ENCODE measurements at regions not wholly inside any gene's neighbourhood (a gene's known extent, or its start where the extent isn't known, plus 50 kb on each side); places are given as distances from the start of the nearest gene placed in this dataset.

GRCh38 chr4:31114816-31115215, 394.6 kb downstream of the PCDH7 start:
- H3K4me3 Mint-ChIP-seq: no peak overlapping the region
- H3K27ac ChIP-seq (ENCODE audit: low read length): no peak overlapping the region
- no peak overlapping the region for H3K27ac Mint-ChIP-seq
- WGBS (ENCODE audit: insufficient coverage): 96% methylated on average over 5 of the region's 6 CpGs
- H3K9me3 Mint-ChIP-seq: peaks cover 3 to 6% of the 10 kb centered on the region in 2 donors
- no peak for TF ChIP-seq CTCF (IDR thresholded peaks at IDR 0.05)
- H3K4me3 ChIP-seq (ENCODE audit: low read length): no peak overlapping the region
- no peaks in the 10 kb centered on the region for H3K36me3 ChIP-seq (ENCODE audit: control insufficient read depth, insufficient read depth, low read length)
- H3K9me3 ChIP-seq (ENCODE audit: control insufficient read depth, insufficient read depth, low read length): no peaks in the 10 kb centered on the region
- no peak for ATAC-seq
- no peaks in the 10 kb centered on the region for H3K4me1 Mint-ChIP-seq
- no peaks in the 10 kb centered on the region for H3K36me3 Mint-ChIP-seq
- intact Hi-C loops (cut with micrococcal nuclease): no loop called here
- no peaks in the 10 kb centered on the region for H3K27me3 Mint-ChIP-seq (ENCODE audit: low read depth in 2 of 2)
- DNase-seq: no peak
- no peaks in the 10 kb centered on the region for H3K27me3 ChIP-seq (ENCODE audit: control insufficient read depth, insufficient read depth, low read length)
- no peaks in the 10 kb centered on the region for H3K4me1 ChIP-seq (ENCODE audit: control insufficient read depth, insufficient read depth, low read length)

GRCh38 chr4:31124008-31124585, 403.9 kb downstream of the PCDH7 start:
- Mint-ChIP-seq H3K4me3 (no peak overlapping the region), H3K27me3 (ENCODE audit: low read depth in 2 of 2) (no peaks in the 10 kb centered on the region), H3K36me3 (peaks cover 16% of the 10 kb centered on the region), H3K4me1 (no peaks in the 10 kb centered on the region), H3K9me3 (peaks cover 4 to 13% of the 10 kb centered on the region in 2 donors), H3K27ac (no peak overlapping the region)
- WGBS (ENCODE audit: insufficient coverage): 85% methylated on average over 7 of the region's 7 CpGs
- intact Hi-C loops (cut with micrococcal nuclease): no loop called here
- H3K4me3 ChIP-seq (ENCODE audit: low read length): no peak overlapping the region
- H3K36me3 ChIP-seq (ENCODE audit: control insufficient read depth, insufficient read depth, low read length): no peaks in the 10 kb centered on the region
- no peak for TF ChIP-seq CTCF (IDR thresholded peaks at IDR 0.05)
- H3K9me3 ChIP-seq (ENCODE audit: control insufficient read depth, insufficient read depth, low read length): peaks cover 12% of the 10 kb centered on the region
- no peak overlapping the region for H3K27ac ChIP-seq (ENCODE audit: low read length)
- ATAC-seq (no peak), DNase-seq (no peak)
- no peaks in the 10 kb centered on the region for H3K27me3 ChIP-seq (ENCODE audit: control insufficient read depth, insufficient read depth, low read length)
- H3K4me1 ChIP-seq (ENCODE audit: control insufficient read depth, insufficient read depth, low read length): no peaks in the 10 kb centered on the region

- Mint-ChIP-seq H3K27ac (no peak overlapping the region), H3K9me3 (peaks cover 2 to 12% of the 10 kb centered on the region in 2 donors), H3K4me3 (no peak overlapping the region), H3K36me3 (peaks cover 17% of the 10 kb centered on the region), H3K4me1 (no peaks in the 10 kb centered on the region), H3K27me3 (ENCODE audit: low read depth in 2 of 2) (no peaks in the 10 kb centered on the region)
- Histone ChIP-seq H3K27ac (ENCODE audit: low read length) (no peak overlapping the region), H3K4me1 (ENCODE audit: control insufficient read depth, insufficient read depth, low read length) (no peaks in the 10 kb centered on the region), H3K9me3 (ENCODE audit: control insufficient read depth, insufficient read depth, low read length) (peaks cover 12% of the 10 kb centered on the region), H3K27me3 (ENCODE audit: control insufficient read depth, insufficient read depth, low read length) (no peaks in the 10 kb centered on the region), H3K36me3 (ENCODE audit: control insufficient read depth, insufficient read depth, low read length) (no peaks in the 10 kb centered on the region), H3K4me3 (ENCODE audit: low read length) (no peak overlapping the region)
- no peak for ATAC-seq
- DNase-seq: no peak
- WGBS (ENCODE audit: insufficient coverage): 76% methylated on average over 1 of the region's 1 CpG
- intact Hi-C loops (cut with micrococcal nuclease): no loop called here
- no peak for TF ChIP-seq CTCF (IDR thresholded peaks at IDR 0.05)
These were observed 404.9 kb downstream of the PCDH7 start for GRCh38 chr4:31125061-31125460.

- H3K27me3 ChIP-seq (ENCODE audit: control insufficient read depth, insufficient read depth, low read length): no peaks in the 10 kb centered on the region
- H3K4me3 Mint-ChIP-seq: no peak overlapping the region
- peaks cover 13% of the 10 kb centered on the region for H3K36me3 Mint-ChIP-seq
- DNase-seq (no peak), ATAC-seq (no peak)
- intact Hi-C loops (cut with micrococcal nuclease): no loop called here
- H3K36me3 ChIP-seq (ENCODE audit: control insufficient read depth, insufficient read depth, low read length): no peaks in the 10 kb centered on the region
- H3K9me3 ChIP-seq (ENCODE audit: control insufficient read depth, insufficient read depth, low read length): peaks cover 12% of the 10 kb centered on the region
- H3K27ac ChIP-seq (ENCODE audit: low read length): no peak overlapping the region
- no peak overlapping the region for H3K4me3 ChIP-seq (ENCODE audit: low read length)
- H3K27me3 Mint-ChIP-seq (ENCODE audit: low read depth in 2 of 2): no peaks in the 10 kb centered on the region
- H3K27ac Mint-ChIP-seq: no peak overlapping the region
- 83% methylated on average over 2 of the region's 2 CpGs for WGBS (ENCODE audit: insufficient coverage)
- H3K4me1 Mint-ChIP-seq: no peaks in the 10 kb centered on the region
- peaks cover 0 to 9% of the 10 kb centered on the region in 2 donors for H3K9me3 Mint-ChIP-seq
- H3K4me1 ChIP-seq (ENCODE audit: control insufficient read depth, insufficient read depth, low read length): no peaks in the 10 kb centered on the region
- TF ChIP-seq CTCF (IDR thresholded peaks at IDR 0.05): no peak
These were observed 405.3 kb downstream of the PCDH7 start for GRCh38 chr4:31125496-31125895.

Measured in natural killer cell (primary cell).